DMS53 (cell line): ENCODE measurements at regions not wholly inside any gene's neighbourhood (a gene's known extent, or its start where the extent isn't known, plus 50 kb on each side); places are given as distances from the start of the nearest gene placed in this dataset.
A peak's percentile ranks its signal among the peaks of the same experiment; 100 is the strongest.
"Not testable (repeated sequence)": the region's sequence is repeated elsewhere in the genome, so short reads cannot be mapped to it uniquely, and the experiment has no call there.

ENCODE experiments used
- DNase-seq: peaks from one replicate; lab custom pipeline; 2025; lab: John Stamatoyannopoulos, UW

GRCh38 chr13:33340631-33341030 is 55.1 kb upstream of the STARD13 start:
- no peak for DNase-seq

GRCh38 chr13:33341861-33342452 is 56.4 kb upstream of the STARD13 start:
- DNase-seq = no peak

GRCh38 chr13:33345842-33346241 is 60.3 kb upstream of the STARD13 start:
- peak; percentile 23 for DNase-seq

GRCh38 chr13:33347861-33348260 is 62.3 kb upstream of the STARD13 start:
- DNase-seq = no peak

- DNase-seq = no peak
These were observed 62.8 kb upstream of the STARD13 start for GRCh38 chr13:33348366-33348765.

- DNase-seq = no peak
These were observed 63.9 kb upstream of the STARD13 start for GRCh38 chr13:33349288-33349985.

GRCh38 chr13:33349986-33350826 is 64.7 kb upstream of the STARD13 start:
- peak; percentile 64 for DNase-seq

GRCh38 chr13:33351319-33351718 is 65.8 kb upstream of the STARD13 start:
- no peak for DNase-seq

- DNase-seq = no peak
These were observed 66.5 kb upstream of the STARD13 start for GRCh38 chr13:33352041-33352440.

- DNase-seq = no peak
These were observed 67.0 kb upstream of the STARD13 start for GRCh38 chr13:33352526-33352925.

GRCh38 chr13:33353210-33353609 is 67.7 kb upstream of the STARD13 start:
- DNase-seq = no peak

GRCh38 chr13:33353646-33354045 is 68.1 kb upstream of the STARD13 start:
- DNase-seq = no peak

GRCh38 chr13:33355201-33355895 is 69.8 kb upstream of the STARD13 start:
- DNase-seq = no peak

GRCh38 chr13:33358076-33358475 is 72.5 kb upstream of the STARD13 start:
- not testable (repeated sequence) for DNase-seq

- no peak for DNase-seq
These were observed 77.6 kb upstream of the STARD13 start for GRCh38 chr13:33362986-33363727.

GRCh38 chr13:33364192-33364591 is 78.6 kb upstream of the STARD13 start:
- DNase-seq = no peak

- no peak for DNase-seq
These were observed 81.0 kb upstream of the STARD13 start for GRCh38 chr13:33366469-33367062.

GRCh38 chr13:33367171-33367895 is 81.8 kb upstream of the STARD13 start:
- DNase-seq = no peak

- no peak for DNase-seq
These were observed 82.4 kb upstream of the STARD13 start for GRCh38 chr13:33367926-33368325.

- DNase-seq = no peak
These were observed 83.5 kb upstream of the STARD13 start for GRCh38 chr13:33369073-33369472.
